ENCODE measurements at regions not wholly inside any gene's neighbourhood (a gene's known extent, or its start where the extent isn't known, plus 50 kb on each side); places are given as distances from the start of the nearest gene placed in this dataset.

DNA sequence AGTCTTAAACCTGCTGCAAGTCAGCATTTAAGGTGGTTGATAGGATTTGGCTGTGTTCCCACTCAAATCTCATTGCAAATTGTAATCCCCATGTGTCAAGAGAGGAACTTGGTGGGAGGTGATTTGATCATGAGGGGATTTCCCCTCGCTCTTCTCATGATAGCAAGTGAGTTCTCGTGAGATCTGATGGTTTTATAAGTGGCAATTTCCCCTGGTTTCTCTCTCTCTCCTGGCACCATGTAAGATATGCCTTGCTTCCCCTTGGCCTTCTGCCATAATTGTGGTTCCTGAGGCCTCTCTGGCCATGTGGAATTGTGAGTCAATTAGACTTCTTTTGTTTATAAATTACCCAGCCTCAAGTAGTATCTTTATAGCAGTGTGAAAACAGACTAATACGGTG, 84.3 kb upstream of the SMC2 start:
- Histone ChIP-seq H3F3A (ENCODE audit: insufficient read depth, low read depth) (no peaks in the 10 kb centered on the region), H3K9me3 (ENCODE audit: insufficient read depth, low read depth) (no peaks in the 10 kb centered on the region), H2AFZ (no peak overlapping the region), H4K20me1 (ENCODE audit: insufficient read depth) (no peaks in the 10 kb centered on the region), H3K27me3 (ENCODE audit: insufficient read depth, low read depth) (no peaks in the 10 kb centered on the region), H3K79me2 (ENCODE audit: low read depth) (no peaks in the 10 kb centered on the region), H3K36me3 (ENCODE audit: low read depth) (no peaks in the 10 kb centered on the region), H3K4me3 (no peak overlapping the region), H3K27ac (no peak overlapping the region), H3K9me2 (ENCODE audit: insufficient read depth) (no peaks in the 10 kb centered on the region), H3K4me2 (no peak overlapping the region), H3K4me1 (replicated peaks; ENCODE audit: insufficient read depth) (no peaks in the 10 kb centered on the region)
- ChIA-PET POLR2A (ENCODE audit: unreplicated experiment) (no interaction called here), CTCF (no interaction called here)
- intact Hi-C loops (cut with micrococcal nuclease; ENCODE audit: unreplicated experiment): no loop called here
- TF ChIP-seq EZH2 (IDR thresholded peaks at IDR 0.05; ENCODE audit: low read depth): no peak
- TF ChIP-seq, protein P1, sequence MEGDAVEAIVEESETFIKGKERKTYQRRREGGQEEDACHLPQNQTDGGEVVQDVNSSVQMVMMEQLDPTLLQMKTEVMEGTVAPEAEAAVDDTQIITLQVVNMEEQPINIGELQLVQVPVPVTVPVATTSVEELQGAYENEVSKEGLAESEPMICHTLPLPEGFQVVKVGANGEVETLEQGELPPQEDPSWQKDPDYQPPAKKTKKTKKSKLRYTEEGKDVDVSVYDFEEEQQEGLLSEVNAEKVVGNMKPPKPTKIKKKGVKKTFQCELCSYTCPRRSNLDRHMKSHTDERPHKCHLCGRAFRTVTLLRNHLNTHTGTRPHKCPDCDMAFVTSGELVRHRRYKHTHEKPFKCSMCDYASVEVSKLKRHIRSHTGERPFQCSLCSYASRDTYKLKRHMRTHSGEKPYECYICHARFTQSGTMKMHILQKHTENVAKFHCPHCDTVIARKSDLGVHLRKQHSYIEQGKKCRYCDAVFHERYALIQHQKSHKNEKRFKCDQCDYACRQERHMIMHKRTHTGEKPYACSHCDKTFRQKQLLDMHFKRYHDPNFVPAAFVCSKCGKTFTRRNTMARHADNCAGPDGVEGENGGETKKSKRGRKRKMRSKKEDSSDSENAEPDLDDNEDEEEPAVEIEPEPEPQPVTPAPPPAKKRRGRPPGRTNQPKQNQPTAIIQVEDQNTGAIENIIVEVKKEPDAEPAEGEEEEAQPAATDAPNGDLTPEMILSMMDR (conservative IDR thresholded peaks at IDR 0.05): no peak
- BruUV-seq (replicated peaks): no TSS peak
- no peak for DNase-seq

DNA sequence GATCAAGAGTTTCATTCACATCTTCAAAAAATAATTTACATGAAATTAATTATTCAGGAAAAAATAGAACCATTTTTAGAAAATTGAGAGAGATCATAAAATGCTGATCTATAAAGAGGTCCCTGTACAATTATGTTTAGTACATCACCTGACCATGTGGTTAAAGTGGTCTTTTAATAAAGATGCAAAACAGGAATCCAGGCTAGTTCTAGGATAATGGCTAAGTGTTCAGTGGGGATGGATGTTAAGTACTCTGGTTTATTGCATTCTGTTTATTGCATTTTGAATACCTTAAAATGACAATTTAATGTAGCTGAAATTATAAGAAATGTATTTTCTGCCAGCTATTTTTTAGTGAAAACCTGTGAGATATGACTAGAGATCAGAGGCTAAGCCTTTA, 72.0 kb upstream of the SMC2 start:
- CTCF ChIA-PET: no interaction called here
- DNase-seq: no peak
- no peaks in the 10 kb centered on the region for H3K4me1 ChIP-seq (replicated peaks; ENCODE audit: insufficient read depth)
- H3K9me2 ChIP-seq (ENCODE audit: insufficient read depth): 0 out of 2 replicates have a peak, but pooled peaks cover 4% of the 10 kb centered on the region
- POLR2A ChIA-PET (ENCODE audit: unreplicated experiment): no interaction called here
- H3F3A ChIP-seq (ENCODE audit: insufficient read depth, low read depth): no peaks in the 10 kb centered on the region
- no peaks in the 10 kb centered on the region for H3K36me3 ChIP-seq (ENCODE audit: low read depth)
- no peak overlapping the region for H2AFZ ChIP-seq
- no peaks in the 10 kb centered on the region for H3K27me3 ChIP-seq (ENCODE audit: insufficient read depth, low read depth)
- no TSS peak for BruUV-seq (replicated peaks)
- no peaks in the 10 kb centered on the region for H3K79me2 ChIP-seq (ENCODE audit: low read depth)
- intact Hi-C loops (cut with micrococcal nuclease; ENCODE audit: unreplicated experiment): no loop called here
- no peak overlapping the region for H3K4me3 ChIP-seq
- H3K27ac ChIP-seq: no peak overlapping the region
- no peaks in the 10 kb centered on the region for H3K9me3 ChIP-seq (ENCODE audit: insufficient read depth, low read depth)
- H4K20me1 ChIP-seq (ENCODE audit: insufficient read depth): no peaks in the 10 kb centered on the region
- TF ChIP-seq EZH2 (IDR thresholded peaks at IDR 0.05; ENCODE audit: low read depth): no peak
- TF ChIP-seq, protein P1 (conservative IDR thresholded peaks at IDR 0.05): no peak
- H3K4me2 ChIP-seq: no peak overlapping the region

DNA sequence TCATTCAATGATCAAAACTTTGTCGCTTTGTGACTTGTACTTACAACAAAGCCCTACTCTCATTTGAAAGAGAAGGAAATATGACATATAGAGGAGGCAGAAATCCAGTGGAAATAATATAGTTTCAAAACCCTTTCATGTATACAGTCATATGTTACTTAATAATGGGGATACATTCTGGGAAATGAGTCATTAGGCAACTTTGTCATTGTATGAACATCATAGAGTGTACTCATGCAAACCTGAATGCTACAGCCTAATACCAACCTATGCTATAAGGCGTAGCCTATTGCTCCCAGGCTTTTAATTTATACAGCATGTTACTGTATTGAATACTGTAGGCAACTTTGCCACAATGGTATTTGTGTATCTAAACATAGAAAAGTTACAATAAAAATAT, 69.0 kb upstream of the SMC2 start:
- Histone ChIP-seq H4K20me1 (ENCODE audit: insufficient read depth) (no peaks in the 10 kb centered on the region), H3K27me3 (ENCODE audit: insufficient read depth, low read depth) (no peaks in the 10 kb centered on the region), H3K9me3 (ENCODE audit: insufficient read depth, low read depth) (no peaks in the 10 kb centered on the region), H3K4me1 (replicated peaks; ENCODE audit: insufficient read depth) (no peaks in the 10 kb centered on the region), H3F3A (ENCODE audit: insufficient read depth, low read depth) (no peaks in the 10 kb centered on the region), H3K9me2 (ENCODE audit: insufficient read depth) (0 out of 2 replicates have a peak, but pooled peaks cover 4% of the 10 kb centered on the region), H3K27ac (no peak overlapping the region), H3K4me3 (no peak overlapping the region), H2AFZ (no peak overlapping the region), H3K4me2 (no peak overlapping the region), H3K79me2 (ENCODE audit: low read depth) (no peaks in the 10 kb centered on the region), H3K36me3 (ENCODE audit: low read depth) (no peaks in the 10 kb centered on the region)
- intact Hi-C loops (cut with micrococcal nuclease; ENCODE audit: unreplicated experiment): no loop called here
- ChIA-PET POLR2A (ENCODE audit: unreplicated experiment) (no interaction called here), CTCF (no interaction called here)
- TF ChIP-seq EZH2 (IDR thresholded peaks at IDR 0.05; ENCODE audit: low read depth): no peak
- TF ChIP-seq, protein P1 (conservative IDR thresholded peaks at IDR 0.05): no peak
- BruUV-seq (replicated peaks): no TSS peak
- no peak for DNase-seq

All from PC-9 (cell line).